Left cardiac atrium (tissue), 4 donors: ENCODE measurements at regions not wholly inside any gene's neighbourhood (a gene's known extent, or its start where the extent isn't known, plus 50 kb on each side); places are given as distances from the start of the nearest gene placed in this dataset.
A peak's percentile ranks its signal among the peaks of the same experiment; 100 is the strongest.

Experiments used
- ATAC-seq, 2 donors: fragments of 200-7000 bp; cut with Tn5 transposase; one replicate each; pipeline ENCODE4 v1.9.1; 2020; ENCODE audit warnings: mild to moderate bottlenecking in 2 of 2, moderate library complexity in 2 of 2
- DNase-seq: peaks from one replicate; pipeline ENCODE4 v3.0.0-alpha.2; 2020
- intact Hi-C, 2 donors: fragments of 100-400 bp; cut with DNase I; formaldehyde crosslinking; loops; one replicate each; pipeline versions ENCODE4 v1.14.1 to v1.15.1; 2022 to 2023
- donor health status: DM: no; HTN: yes; CAD: no.
- donor health status: DM: no; HTN: yes; CAD: no; lungs with severe emphysema.
- donor health status: DM: yes; HTN: yes; CAD: no.
- donor health status: Dilated cardiomyopathy.

DNA sequence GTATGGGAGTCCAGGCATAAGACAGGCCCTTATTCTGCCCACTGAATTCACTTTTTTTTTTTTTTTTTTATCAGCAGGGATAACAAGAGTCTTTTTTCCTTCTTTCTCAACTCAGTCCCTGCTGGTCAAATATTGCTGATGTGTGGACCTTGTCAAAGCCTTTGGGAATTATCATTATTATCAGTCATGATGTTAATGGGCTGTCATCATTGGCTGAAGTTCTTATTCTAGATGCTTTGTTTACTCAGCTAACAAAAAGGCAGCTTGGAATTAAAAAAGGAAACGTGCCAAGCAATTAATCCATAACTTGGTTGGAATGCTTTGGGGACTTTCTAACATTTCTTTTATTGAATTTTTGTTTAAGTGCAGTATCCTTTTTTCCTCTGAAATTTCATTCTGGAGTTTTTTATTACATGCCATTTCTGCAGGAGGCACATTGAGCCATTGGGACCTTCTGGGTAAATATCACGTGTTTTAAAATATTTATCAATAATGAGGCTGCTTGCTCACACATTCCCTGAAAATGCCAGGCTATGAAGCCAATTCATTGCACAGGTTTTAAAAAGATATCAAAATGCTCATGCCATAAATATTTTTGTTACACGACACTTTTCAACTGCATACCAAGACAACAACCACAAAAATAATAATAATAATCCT is 246.3 kb downstream of the TXNL1 start:
- intact Hi-C loops: no loop called here
- no peak for DNase-seq

DNA sequence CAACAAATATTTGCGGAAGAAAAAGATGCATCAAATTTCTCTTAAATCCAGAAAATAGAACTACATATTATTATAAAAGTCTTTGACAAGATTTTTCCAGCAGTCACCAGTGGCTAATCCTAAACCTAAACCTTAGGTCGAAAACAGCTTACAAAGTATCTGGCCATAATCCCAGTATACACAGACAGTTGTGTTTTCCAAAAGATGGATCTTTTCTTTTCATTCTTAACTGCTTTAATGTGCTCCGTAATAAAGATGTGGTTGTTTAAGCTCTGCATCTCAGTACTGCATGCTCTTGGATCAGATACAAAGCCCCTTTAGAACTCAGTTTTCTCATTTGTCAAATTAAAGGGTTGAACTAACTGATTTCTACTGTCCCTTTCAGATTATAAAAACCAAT is 247.8 kb downstream of the TXNL1 start:
- ATAC-seq (no peak), DNase-seq (no peak)
- intact Hi-C loops: no loop called here

More for the DNA sequence above, 246.3 kb downstream of the TXNL1 start:
- no peak for ATAC-seq

DNA sequence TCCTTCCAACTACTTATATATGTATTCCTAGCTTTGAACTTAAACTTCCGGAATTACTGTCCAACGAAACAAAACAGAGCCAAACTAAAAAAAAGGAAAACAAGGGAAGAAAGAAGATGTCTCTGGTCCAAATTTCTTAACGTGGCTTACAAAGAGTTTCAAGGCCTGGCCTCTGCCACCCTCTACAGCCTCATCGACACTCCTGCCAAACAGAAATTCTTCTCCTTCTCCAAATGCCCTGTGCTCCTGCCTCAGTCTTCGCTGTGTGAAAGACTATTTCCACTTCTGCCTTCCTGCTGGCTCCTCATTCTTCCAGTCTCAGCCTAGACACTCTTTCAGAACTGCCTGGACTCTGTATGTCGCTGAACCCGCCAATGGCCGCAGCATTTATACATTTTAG is 249.2 kb downstream of the TXNL1 start:
- ATAC-seq (no peak), DNase-seq (no peak)
- intact Hi-C loops: no loop called here

DNA sequence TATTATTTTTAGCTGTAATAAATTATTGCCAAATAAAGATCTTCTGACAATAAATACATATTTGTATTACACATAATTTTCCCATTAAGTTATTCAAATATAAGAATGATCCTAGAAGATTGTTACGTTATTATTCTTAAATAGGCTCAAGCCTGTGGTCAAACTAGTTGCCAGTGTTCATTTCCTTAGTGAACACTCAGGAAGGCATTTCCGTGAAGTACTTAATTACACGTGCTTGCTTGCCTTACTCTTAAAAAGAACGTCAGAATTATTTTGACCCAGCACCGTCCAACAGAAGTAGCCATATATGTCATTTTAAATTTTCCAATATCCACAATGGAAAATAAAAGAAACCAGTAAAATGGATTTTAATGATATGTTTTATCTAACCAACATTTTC is 249.8 kb downstream of the TXNL1 start:
- no peak for ATAC-seq
- intact Hi-C loops: no loop called here

DNA sequence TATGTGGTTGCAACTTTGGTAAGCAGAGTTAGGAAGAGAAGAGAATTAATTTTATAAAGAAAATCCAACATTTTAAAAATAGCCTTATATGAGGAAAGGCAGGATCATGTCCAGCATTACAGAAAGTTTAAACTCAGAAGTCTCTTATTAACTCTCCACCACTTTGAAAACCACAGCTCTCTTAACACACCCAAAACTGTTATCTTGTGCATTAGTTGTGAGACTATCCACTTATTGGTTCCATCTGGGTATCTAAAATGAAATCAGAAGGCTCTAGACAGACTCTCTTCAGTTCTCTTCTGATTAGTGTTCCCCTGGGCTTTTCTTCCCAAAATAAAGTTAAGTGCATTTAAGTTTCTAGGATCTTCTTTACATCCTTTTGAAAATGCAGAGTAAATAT is 251.5 kb downstream of the TXNL1 start:
- ATAC-seq: no peak
- intact Hi-C loops: no loop called here

More for the DNA sequence above, 249.8 kb downstream of the TXNL1 start:
- DNase-seq: no peak

DNA sequence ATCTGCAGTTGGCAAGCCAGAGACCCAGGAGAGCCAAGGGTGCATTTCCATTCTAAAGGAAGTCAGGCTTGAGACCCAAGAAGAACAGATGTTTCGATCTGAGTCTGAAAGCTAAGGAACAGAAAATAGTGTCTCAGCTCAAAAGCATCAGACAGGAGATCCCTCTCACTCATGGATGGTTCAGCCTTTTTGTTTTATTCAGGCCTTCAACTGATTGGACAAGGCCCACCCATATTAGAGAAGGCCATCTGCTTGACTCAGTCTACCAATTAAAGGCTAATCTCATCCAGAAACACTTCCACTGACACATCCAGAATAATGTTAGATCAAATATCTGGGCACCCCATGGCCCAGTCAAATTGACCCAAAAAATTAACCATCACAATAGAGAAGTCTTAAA is 255.0 kb downstream of the TXNL1 start:
- no peak for ATAC-seq
- DNase-seq: no peak
- intact Hi-C loops: no loop called here

More for the DNA sequence above, 251.5 kb downstream of the TXNL1 start:
- no peak for DNase-seq

DNA sequence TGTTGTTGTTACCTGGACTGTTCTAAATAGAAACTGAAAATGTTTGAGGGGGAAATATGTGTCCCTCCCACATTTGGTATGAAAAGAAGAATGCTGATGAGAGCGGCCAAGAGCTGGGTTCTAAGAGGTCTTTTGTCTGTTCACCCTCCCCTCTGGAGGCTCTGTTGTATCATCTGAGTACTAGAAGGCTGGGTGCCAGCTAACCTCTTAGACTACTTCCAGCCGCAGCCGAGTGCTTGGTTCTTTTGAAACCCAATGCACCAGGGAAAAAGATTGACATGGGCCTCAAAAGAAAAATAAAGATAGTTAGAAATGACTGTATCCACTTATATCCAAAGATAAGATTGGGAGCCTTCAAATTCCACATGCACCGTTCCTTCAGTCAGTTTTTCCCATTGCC is 255.9 kb downstream of the TXNL1 start:
- DNase-seq: peak; percentile 27
- peak; percentile 38 to 60 for ATAC-seq
- intact Hi-C loops: no loop called here

DNA sequence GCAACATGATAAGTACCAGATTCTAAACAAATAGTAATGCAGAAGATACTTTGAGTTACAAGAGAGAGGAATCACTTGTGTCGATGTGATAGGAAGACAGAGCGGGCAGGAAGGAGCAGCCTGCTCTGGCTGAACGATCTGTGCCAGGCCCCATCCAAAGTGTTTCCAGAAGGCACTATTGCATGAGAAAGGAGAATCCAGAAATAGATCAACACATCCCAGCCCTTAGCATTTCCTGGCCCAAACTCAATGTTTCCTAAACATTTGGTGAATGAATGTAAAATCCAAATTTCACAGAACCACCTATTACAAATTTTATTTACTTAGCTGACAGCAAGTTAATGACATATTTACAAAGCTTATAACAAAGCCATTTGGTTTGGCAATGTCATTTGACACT is 257.2 kb downstream of the TXNL1 start:
- intact Hi-C loops: no loop called here
- ATAC-seq: no peak
- DNase-seq: no peak

DNA sequence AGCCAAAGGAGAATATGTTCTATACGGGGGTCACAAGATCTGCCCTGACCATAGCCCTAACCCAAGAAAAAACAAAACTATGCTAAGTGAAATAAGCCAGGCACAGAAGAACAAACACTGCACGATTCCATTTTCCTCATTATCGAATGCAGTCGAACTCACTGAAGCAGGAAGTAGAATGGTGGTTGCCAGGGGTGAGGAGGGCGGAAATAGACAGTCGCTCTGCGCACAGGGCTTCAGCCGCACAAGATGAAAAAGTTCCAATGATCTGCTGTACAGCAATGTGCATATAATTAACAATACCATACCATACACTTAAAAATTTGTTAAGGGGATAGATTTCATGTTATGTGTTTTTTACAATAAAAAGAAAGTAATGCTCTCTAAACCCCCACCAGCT is 257.7 kb downstream of the TXNL1 start:
- no peak for DNase-seq
- ATAC-seq: no peak
- intact Hi-C loops: no loop called here

DNA sequence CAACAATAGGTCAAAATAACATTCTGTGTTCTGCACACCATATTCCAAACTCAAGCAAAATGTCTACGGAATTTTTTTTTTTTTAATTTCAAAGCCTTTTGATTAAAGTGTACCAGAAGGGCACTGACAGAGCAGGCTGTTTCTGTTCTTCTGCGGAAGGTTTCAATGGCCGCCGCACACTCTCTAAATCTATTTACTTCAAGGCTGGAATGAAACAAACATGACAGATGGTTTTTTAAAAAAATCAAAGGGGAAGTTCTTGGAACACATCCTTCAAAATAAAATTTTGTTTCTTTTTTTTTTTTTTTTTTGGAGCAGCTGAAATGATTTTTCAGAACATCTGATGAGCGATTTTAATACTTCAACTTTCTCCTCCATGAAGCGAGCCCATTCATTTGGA is 259.1 kb downstream of the TXNL1 start:
- no peak for ATAC-seq
- intact Hi-C loops: no loop called here
- DNase-seq: no peak

DNA sequence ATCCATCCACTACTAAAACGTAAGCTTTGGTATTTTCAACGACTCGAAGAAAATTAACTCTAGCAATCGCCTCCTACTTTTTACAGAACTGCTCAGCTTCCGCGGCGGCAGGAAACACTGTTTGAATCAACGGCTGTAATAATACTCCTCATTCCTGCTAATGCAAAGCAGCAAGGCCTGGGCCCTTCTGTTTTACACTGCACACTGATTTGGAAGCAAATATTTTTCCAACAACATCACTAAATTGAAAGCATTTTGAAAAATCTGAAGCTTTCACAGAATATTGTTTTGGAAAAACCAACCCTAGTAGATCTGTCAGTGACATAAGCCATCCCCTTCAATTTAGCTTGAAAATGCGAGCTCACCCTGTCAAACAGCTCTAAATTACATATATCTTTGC is 261.2 kb downstream of the TXNL1 start:
- ATAC-seq: no peak
- intact Hi-C loops: no loop called here

DNA sequence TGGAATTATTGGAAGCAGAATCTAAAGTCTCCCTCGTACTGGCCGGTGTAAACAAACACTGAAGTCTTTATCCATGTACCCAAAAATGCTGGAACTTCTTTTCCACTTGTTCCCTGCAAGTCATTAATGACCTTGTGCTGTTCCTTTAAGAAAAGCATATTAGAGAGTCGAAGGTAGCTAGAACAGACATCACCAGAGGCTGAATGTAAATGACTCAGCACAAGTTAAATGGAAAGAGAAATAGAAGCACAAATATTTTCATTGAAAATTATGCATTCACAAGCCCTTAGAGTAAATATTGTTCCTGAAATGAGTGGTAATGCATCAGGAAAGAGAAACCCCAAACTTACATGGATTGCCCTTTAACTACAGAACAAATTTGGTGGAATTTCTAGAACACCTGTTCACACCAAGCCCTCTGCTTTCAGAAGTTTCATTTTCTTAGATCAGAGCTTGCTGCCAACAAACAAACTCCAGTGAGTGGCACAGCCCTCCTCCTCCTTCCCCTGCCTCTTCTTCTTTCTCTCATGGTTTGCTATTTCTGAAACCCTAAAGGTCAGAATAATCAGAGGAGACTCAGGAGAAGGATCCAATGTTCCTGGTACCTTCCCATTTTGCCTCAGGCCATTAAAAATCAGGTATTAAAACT is 264.3 kb downstream of the TXNL1 start:
- intact Hi-C loops: no loop called here
- no peak for ATAC-seq
- DNase-seq: no peak

More for the DNA sequence above, 261.2 kb downstream of the TXNL1 start:
- no peak for DNase-seq

DNA sequence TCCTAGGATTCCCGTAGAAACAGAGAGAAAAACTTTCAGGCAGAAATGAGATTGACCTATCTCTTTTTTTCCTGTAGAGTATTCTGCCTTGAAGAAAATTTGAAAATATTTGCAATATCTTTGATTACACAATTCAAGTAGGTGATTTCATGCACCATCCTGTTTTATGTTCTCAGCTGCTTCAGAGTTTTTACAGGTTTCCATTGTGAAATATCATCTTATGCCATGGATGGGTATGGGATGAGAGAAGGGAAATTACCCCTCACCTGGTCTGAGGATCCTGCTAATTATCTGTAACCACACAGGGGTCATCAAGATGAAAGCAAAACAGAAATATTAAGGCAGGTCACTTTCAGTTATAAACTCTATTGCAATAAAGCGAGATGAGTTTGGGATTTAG is 264.8 kb downstream of the TXNL1 start:
- intact Hi-C loops: no loop called here

DNA sequence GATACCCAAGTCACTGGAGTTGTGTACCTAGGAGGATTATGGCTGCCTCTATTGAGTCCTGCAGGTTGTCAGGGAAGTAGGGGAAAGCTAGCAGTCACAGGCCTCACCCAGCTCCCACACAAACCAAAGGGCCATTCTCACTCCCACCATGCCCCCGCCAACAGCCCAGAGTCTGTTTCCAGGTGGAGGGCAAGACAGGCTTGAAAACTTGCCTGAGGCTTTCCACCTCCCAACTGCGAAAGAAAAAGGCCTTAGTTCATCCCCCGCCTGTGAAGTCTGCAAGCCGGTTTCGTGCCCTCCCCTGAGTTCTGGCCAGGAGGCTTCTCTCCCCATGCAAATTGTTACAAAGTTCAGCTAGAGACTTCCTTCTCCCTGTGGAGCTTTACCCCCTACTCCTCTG is 270.3 kb downstream of the TXNL1 start:
- intact Hi-C loops: loop anchor here in 1 of 2 donors (10.0 kb wide), 2 partner anchors 73 to 97 kb away; no protein-coding TSS in a partner anchor
- no peak for DNase-seq
- no peak for ATAC-seq

More for the DNA sequence above, 264.8 kb downstream of the TXNL1 start:
- DNase-seq: no peak
- no peak for ATAC-seq

DNA sequence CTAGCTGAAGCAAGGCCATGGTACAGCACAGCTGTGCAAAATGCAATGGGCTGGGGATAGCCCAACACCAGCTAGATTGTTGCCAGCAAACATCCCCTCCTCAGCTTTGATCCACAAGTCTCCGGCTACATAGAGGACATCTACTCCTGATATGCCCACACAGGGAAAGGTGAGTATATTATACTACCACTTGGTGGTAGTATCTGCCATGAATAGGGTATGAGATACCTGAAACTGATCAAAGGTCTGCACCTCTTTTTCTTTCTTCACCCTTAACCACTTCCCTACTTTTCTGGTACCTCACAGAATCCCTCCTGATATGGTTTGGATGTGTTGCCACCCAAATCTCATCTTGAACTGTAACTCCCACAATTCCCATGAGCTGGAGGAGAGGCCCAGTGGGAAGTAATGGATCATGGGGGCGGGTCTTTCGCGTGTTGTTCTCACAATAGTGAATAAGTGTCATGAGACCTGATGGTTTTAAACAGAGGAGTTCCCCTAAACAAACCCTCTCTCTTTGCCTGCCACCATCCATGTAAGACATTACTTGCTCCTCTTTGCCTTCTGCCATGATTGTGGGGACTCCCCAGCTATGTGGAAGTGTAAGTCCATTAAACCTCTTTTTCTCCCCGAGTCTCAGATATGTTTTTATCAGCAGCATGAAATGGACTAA is 279.6 kb downstream of the TXNL1 start:
- intact Hi-C loops: no loop called here
- no peak for ATAC-seq

DNA sequence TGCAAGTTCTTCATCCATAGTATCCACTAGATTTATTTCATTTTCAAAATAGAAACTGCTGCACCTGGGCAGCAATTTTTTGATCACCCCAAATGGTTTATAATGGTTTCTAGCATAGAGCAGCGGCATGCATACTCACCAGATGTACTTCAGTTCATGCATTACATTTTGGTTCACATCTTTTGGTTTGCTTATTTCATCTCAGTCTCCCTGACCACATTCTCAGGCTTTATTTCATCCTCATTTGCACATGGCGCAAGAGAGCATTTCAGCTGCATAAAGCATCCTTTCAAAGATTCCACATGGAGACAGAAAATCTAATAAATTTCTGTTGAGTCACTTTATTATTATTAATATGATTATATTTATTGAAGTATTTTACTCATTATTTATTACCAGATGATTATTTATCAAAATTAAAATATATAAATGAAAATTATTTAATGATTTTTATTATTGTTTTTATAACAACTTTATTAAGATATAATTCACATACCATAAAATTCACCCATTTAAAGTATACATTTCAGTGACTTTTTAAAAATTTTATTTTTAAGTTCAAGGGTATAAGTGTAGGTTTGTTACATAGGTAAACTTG is 284.6 kb downstream of the TXNL1 start:
- ATAC-seq (no peak), DNase-seq (no peak)
- intact Hi-C loops: no loop called here

More for the DNA sequence above, 279.6 kb downstream of the TXNL1 start:
- DNase-seq: no peak

DNA sequence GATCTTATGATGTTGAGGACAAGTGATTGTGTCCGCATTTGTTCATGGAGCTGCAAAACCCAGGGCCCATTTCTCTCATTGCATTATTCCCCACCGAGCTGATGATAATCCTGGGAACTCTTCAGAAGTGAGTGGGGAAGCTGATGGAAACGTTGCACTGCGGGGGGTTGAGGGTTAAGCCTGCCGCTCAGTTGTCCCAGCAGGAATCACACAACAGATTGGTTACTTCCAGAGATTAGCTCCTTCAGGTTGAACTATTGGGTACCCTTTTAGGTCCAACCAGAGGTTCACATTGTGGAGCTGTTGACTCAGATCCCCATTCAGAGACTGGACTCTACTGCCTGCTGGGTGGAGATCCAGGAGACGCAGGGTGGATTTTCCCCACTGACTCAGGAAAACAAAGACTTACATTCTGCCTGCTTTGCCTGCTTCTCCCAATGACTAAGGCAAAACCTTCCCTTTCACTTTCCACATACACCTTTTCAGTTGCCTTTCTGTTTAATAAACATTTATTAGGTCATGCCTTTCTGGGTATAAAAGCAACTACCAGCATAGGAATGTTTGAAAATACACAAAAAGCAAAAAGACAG is 286.4 kb downstream of the TXNL1 start:
- ATAC-seq (no peak), DNase-seq (no peak)
- intact Hi-C loops: no loop called here

DNA sequence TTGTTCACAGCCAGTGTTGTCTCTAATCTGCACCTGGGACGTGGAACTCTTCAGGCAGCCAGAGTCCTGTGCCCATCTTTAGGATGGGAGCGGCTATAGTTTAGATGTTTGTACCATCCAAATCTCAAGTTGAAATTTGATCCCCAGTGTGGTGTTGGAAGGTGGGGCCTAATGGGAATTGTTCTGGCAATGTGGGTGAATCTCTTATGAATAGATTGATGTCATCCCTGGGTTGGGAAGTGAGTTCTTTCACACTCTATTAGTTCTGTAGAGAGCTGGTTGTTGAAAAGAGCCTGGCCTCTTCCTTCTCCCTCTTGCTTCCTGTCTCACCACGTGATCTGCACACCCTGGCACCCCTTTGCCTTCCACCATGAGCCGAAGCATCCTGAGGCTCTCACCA is 300.9 kb downstream of the TXNL1 start:
- DNase-seq (no peak), ATAC-seq (no peak)
- intact Hi-C loops: no loop called here

DNA sequence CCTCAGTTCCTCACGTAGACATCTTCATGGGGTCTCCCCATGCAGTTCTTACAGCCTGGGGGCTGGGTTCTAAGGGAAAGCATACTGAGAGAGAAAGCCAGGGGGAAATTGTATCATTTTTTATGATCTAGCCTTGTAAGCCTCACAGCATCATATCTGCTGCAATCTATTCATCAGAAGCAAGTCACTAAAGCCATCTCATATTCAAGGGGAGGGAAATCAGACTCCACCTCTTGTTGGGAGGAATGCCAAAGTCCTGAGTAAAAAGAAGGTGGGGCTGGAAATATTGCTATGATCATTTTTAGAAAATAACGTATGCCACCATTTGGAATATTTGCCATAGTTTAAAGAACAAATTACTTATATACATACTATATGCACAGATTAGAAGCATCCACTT is 304.6 kb downstream of the TXNL1 start:
- no peak for ATAC-seq
- DNase-seq: no peak
- intact Hi-C loops: no loop called here

DNA sequence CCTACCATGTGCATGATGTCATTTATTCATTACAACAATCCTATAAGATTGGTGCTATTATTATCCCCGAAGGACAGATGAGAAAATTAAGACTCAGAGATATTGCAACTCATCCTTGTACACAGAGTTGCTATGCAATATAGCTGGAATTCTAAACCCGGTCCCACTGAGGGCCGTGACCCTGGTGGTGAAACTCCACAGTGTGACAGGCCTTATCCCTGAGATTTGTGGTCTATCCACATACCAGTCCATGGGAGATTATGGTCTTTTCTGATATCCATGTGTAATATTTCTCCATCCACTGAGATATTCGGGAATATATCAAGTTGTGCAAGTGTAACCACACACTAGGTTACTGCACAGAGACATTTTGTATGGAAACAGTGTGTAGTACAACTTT is 305.2 kb downstream of the TXNL1 start:
- no peak for DNase-seq
- ATAC-seq: no peak
- intact Hi-C loops: no loop called here
